NCI-H1436 (cell line): ENCODE measurements at regions not wholly inside any gene's neighbourhood (a gene's known extent, or its start where the extent isn't known, plus 50 kb on each side); places are given as distances from the start of the nearest gene placed in this dataset.

Experiments used
- DNase-seq: peaks from one replicate; lab custom pipeline; 2025; lab: John Stamatoyannopoulos, UW

DNA sequence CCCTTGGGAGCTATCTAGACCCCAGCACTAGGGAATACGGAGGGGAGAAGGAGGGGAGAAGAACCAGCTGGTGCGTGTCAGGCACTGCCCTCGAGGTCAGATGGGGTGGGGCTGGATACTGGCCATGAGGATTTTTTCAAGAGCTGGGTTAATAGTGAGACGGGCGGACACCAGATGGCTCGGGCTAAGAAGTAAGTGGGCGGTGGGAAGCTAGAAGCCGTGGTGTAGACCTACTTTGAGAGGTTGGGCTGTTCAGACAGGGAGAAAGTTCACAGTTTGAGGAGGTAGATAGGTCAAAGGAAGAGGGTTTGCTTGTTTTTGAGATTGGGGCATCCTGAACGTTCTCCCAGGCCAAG is 303.8 kb downstream of the SEC14L1 start:
- no peak for DNase-seq

DNA sequence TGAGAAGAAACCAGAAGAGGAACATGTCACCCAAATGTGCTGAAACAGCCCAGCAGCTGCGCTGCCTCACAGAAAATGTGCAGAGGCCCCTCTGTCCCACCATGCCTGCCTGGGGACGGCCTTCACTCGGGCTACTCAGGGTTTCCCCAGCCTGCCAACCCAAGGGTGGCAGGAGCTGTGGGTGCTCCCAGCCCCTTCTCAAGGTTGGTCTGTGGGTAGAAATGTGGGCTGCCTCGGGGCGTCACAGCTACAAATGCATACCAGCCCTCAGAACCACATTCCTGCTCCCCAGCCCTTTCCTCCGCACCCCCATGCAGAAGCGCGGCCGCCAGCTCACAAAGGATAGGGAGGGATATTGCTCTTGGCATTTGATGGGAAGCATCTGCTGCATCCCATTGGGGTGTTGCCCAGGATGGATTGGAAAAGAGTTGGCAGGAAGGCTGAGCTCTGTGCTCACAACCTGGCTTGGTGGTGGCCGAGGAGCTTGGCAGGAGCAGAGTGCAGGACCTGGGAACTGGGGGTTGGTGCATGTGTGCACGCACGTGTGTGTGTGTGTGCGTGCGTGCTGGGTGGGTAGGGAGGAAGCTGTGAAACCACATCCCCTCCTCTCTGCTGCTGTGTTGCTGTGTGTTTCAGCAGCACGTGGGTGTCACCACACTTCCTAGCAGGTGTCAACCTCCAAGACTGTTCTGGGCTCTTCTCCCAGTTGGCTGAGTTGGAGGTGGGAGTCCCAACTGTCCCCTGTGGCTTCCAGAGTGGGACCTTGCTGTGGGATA is 304.4 kb downstream of the SEC14L1 start:
- DNase-seq = no peak

DNA sequence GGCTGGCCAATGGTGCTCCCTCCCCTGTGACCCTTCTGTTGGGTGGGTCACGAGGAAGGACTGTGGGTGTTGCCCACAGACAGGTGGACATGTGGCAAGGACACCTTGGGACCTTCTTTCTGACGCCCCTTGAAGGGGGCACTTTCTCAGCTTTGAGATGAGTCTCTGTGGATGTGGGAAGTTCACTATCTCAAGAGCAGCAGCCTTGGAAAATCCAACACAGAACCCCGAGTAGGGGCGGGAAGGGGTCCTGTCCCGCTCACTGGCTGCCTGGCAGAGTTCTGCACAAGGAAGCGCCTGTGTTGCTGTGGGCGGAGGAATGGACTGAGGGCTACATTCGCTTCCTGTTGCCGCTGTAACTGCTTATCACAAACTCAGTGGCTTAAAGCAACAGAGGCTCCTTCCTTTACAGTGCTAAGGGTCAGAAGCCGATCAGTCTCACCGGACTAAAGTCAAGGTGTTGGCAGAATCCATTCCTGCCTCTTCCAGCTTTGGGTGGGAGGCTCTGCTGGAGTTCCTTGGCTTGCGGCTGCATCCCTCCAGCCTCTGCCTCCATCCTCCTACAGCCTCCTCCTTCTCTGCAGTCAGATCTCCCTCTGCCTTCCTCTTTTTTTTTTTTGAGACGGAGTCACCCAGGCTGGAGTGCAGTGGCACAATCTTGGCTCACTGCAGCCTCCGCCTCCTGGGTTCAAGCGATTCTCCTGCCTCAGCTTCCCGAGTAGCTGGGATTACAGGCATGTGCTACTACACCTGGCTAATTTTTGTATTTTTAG is 305.2 kb downstream of the SEC14L1 start:
- no peak for DNase-seq

DNA sequence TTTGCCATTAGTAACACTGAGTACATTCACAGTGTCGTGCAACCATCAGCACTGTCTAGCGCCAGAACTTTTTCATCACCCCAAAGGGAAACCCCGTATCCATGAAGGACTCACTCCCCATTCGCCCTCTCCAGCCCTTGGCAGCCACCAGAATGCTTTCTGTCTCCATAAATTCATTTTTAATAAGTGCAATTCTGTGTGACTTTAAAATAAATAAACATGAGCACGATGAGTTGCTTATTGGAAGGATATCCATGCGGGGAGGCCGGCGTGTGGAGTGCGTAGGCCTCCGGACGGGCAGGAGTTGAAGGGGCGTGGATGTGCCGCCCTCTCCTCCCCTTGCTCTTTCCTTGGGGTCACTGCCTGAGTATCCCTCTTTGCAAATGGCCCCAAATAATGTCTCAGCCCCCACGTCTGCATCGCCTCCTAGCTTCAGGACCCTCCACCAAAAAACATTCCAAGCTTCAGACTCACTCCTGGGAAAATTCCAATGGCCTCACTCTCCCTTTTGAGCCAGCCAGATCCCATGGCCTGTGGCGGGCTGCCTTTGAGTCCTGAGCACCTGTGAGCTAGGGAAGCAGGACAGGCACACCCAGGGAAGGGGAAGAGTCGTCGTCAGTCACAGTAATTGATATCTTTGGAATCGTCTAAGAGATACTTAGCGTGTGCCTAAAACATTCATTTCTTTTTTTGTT is 306.3 kb downstream of the SEC14L1 start:
- no peak for DNase-seq

DNA sequence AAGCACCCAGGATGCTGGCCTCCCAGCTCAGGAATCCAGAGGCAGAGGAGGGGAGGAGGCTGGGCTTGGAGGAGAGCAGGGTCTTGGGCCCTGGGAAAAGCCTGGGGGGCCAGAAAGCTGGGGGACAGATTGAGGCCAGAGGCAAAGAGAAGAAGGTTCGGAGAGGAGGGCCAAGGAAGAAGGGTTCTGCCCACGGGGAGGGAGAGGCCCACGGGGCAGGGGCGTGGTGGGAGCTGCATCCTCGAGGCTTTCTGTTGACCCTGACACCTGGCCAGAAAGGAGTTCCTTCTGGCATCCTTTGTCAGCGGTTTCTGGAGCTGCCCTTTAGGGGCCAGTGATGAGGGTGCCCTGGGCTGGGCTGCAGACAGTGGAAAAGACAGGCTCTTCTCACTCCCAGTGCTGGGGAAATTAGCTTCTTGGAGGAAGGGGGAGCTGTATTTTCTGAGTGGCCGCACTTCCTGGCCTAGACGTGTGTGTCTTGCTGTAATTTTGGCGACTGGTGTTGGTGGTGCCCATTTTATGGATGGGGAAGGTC is 308.7 kb downstream of the SEC14L1 start:
- no peak for DNase-seq

DNA sequence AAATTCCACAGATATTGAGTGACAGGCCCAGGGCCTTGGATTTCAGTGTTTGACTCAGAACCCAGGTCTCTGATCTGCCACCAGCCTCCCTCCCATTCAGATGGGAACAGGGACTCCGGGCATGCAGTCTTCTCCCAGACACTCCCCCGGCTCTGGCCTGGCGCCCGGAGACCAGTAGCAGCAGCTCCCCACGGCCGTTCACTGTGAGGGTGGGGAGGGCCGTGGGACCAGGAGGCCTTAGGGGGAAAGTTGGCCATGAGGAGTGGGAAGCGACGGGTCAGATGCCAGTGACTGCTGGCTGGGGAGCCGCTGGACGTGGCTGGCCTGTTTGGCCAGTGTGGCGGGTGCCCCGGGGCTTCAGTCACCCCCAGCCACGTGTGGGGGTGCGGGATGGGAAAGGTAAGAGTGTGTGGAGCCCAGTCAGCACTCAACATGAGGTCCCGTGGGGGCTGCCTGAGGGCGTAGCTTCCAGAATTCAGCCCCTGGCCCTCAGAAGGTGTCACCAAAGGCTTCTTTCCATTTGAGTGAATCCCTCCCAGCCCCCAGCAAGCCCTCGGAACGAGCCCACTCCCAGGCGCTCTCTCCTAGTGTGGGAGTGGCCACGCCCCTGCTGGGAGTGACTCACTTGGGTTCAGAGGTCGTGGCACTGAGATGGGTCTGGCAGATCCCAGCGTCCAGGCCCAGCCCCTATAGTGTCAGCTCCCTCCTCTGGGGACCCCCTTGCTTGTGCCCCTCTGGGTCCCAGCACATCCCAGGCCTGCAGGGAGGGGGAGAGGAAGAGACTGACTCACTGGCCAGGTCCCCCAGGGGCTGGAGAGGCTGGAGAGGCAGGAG is 309.4 kb downstream of the SEC14L1 start:
- DNase-seq = no peak

DNA sequence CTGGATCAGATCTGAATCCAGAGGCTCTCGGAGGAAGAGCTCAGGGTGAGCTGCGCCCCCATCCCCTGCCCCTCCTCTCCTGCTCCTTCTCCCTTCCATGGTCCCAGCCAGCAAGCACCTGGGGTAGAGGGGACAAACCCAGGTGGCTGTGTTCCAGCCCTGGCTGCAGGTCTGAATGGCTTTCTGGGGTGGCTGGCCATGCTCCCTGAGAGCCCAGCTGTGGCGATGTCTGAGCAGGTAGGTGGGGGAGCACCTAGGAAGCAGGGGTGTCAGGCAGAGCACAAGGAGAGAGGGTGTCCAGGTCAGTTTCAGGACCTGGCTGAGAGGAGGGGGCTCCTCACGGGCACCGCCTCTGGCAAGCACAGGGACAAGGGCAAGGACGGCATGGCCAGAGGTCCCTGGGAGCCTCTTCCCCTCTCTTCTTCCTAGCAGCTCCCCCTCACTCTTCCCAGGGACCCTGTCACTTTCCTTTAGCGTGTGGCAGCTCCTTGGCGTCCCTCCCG is 310.0 kb downstream of the SEC14L1 start:
- DNase-seq = no peak

DNA sequence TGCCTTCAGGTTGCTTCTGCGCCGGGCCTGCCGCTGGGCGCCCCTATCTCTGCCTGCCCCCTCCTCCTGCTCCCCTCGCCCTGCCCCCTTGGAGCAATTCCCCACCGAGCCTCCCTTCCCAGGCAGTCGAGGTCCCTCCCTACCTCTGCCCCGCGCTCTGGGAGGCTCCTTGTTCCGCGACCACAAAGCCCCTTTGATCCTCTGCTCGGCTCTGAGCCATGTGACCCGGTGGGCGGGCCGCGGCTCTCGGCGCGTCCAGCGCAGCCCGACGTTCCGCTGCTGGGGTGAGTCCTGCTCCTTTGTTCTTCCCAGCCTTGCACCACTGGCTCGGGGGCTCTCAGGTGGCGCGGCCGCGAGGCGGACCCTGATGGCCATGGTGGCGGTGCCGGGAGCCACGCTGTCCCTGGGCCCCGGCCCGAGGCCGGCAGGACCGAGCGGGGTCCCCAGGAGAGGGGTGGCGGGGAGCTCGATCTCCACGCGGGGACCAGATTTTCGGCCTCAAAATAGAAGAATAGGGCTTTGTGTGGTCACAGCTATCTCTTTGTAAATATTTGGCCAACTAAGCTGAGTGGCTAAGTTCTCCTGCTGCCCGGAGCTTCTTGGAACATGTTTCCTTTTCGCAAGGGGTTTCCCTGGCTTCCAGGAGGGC is 310.6 kb downstream of the SEC14L1 start:
- DNase-seq = peak; percentile 74

DNA sequence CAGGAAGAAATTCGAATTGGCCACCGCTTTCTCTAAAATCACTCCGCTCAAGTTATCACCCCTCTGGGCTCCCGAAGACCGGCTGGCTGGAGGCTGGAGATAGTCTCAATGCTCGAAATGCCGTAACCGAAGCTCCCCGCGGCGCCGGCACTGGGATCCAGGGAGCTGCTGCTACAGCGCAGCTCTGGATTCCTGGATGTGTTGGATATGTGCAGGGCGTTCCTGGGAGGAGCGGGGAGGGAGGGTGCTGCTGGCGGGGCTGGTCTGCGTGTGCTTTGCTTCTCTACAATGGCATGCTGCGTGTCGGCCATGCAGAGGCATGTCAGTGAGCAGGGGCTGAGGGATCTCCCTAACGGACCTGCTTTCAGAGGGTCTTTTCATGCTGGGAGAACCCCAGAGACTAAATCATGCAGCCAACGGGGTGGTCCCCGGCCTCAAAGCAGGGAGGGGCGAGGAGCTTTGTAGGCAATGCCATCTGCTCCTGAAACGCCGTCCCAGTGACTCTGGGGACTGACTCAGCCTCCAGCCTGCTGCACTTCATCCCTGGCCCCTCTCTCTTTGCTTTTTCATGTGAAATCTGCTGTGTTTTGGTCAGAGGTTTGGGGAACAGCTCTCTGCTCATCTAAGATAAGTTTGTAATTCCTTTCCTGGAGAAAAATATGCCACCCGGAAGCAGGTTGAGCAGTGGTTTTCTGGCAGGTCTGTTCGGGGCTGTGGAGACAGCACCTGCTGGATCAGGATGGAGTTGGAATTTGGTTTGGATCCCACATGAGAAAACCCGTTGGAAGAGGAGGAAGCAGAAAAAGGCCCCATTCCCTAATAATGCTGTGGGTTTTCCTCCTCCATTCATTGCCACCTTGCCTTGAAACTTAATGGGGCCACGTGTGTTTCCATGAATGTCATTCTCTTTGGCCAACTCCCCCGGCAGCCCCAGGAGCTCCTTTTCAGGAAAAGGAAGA is 311.4 kb downstream of the SEC14L1 start:
- no peak for DNase-seq

DNA sequence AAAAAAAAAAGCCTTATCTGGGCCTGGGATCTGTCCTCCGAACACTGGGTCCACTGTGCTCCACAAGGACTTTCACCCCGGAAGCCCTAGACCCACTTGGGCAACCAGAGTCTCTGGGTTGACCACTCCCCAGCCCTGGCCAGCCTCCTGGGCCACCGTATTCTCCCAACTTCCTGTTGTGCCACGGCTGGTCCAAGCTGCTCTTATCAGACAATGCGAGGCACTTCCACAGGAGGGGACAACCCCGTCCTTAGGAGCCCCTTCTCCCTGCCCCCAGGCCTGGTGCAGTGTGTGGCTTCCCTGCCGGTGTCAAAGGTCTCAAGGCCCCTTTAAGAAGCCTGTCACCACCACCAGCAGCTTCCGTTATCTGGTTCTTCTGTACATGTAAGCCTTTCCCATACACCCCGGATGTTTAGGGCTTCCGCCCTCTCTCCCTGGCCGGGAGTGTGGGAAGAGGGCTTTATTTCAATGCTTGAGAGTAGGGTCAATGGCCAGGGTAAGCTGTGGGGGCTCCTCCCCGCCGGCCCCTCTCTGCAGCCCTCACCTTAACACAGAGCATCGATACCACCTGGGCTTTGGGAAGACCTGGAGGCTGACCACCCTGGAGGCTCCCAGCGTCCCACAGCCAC is 313.0 kb downstream of the SEC14L1 start:
- no peak for DNase-seq

DNA sequence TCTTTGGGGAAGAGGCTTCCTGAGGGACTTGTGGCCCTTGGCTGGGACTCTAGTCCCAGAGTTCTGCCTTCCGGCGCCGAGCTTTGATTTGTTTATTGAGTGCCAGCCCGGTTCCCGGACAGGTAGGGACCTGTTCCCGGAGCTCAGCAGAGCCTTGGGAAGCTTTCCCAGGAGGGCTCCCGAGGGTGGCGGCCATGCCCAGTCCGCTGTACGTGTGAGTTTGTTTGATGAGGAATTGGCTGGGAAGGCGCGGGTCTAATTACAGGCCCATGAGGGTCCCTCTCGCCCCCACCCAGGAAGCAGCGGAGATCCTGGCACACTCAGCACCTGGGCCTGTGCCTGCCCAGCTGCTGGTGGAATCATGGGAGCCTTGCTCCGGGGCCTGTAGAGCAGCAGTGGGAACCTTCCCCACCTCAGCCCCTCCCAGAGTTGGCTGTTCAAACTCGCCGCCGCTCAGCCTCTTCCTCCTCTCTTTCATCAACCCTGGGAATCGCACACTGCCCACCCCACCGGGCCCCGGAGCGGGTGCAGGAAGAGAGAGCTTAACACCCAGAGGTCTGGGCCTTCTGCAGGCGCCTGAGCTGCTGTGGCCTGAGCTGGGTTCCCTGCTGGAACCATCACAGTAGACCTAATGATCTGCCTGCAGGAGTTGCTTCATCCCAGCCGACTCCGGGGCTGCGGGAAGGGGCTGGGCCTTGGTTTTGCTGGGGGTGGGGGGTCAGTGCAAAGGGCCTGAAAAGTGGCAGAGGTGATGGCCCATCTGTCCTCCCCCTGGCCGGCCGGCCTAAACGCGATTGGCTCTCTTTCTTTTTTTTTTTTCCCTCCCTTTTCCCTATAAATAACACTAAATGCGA is 313.7 kb downstream of the SEC14L1 start:
- DNase-seq = no peak

DNA sequence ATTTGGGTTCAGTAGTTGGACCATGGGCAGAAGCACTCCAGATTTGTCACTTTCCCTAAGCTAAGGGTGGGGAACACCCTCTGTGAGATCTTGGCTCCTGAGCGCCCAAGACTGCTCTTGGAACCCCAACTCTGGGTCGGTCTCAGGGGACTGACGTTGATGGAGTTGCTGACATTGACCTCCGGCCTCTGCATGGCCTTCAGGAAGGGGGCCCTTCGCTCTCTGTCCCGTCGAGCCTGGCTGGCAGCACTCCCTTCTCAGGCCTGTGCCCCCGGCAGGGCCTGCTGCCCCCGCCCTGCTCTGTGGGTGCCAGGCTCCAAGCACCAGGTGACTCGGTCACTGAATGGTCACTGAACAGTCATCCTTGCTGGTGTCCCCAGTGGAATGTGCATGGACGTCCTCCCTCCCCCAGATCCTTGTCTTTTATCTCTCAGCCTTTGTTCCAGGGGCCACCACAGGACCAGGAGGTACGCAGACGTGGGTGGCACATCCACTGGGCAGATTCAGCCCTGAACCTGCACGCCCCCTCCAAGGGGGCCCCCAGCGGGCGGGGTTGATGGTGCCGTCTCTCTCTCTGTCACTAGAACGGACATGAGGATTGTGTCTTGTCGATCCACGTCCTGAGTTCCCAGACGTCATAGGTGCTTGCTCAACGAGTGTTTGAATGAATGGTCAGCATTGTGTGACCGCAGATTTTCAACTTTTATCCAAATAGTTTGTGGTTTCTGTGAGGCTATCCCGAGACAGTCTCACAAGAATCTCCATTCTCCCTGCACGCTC is 314.5 kb downstream of the SEC14L1 start:
- no peak for DNase-seq

DNA sequence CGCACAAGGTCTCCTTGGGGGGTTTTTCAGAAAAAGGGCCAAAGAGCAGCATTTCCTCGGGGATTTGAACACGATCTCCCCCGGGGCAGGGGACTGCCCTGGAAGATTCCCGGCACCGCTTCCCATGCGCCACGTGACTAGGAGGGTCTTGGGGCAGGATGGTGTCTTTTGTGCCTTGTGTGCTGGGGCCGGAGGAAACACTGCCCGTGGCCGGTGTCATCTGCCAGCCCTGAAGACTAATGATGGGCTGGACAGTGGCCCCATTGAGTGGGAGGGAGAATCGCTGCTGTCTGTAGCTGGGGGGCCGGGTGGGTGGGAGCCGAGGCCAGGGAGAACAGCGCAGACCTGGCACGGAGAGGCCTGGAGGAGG is 315.1 kb downstream of the SEC14L1 start:
- no peak for DNase-seq

DNA sequence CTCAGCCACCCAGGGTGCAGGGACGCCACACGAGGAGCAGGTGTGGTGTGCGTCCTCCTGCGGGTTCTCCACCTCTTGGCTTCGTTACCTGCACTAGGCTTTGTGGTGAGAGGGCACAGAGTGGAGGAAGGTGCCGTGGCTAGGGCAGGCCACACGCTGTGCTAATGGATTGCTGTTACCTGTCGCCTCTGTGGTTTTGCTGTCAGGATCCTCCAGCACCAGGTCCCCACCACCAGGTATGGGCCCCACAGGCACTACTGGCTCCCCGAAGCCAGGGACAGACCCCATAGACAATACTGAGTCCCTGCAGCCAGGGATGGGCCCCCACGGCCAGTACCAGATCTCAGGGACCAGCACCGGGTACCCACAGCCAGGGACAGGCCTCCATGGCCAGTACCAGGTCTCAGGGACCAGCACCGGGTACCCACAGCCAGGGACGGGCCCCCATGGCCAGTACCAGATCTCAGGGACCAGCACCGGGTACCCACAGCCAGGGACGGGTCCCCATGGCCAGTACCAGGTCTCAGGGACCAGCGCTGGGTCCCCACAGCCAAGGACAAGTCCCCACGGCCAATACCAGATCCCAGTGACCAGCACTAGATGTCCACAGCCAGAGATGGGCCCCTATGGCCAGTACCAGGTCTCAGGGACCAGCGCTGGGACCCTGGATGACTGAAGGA is 315.6 kb downstream of the SEC14L1 start:
- no peak for DNase-seq

DNA sequence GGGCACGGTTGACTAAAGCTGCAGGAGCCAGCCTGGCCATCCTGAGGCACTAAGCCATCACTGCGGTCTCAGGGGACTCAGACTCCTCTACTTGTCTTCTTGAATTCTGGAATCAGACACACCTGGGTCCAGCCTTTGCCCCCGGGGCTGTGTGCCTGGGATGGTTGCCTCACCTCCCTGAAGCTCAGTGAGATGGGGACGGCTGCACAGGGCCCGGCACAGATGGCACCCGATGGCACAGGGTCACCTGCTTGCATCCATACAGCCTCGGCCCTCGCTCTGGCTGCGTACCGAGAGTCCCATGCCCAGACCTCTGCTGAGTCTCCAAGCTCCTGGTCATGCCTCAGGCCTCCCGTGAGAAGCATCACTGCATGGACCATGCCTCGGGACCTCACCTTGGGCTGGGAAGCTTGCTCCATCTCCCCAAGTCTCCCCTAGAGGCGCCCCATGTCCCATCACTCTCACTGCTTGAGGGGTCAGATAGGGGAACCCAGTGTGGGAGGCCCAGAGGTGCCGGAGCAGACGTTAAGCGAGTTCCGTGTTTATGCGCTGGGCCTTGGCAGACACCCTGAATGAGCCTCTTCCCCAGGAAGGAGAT is 316.3 kb downstream of the SEC14L1 start:
- no peak for DNase-seq

DNA sequence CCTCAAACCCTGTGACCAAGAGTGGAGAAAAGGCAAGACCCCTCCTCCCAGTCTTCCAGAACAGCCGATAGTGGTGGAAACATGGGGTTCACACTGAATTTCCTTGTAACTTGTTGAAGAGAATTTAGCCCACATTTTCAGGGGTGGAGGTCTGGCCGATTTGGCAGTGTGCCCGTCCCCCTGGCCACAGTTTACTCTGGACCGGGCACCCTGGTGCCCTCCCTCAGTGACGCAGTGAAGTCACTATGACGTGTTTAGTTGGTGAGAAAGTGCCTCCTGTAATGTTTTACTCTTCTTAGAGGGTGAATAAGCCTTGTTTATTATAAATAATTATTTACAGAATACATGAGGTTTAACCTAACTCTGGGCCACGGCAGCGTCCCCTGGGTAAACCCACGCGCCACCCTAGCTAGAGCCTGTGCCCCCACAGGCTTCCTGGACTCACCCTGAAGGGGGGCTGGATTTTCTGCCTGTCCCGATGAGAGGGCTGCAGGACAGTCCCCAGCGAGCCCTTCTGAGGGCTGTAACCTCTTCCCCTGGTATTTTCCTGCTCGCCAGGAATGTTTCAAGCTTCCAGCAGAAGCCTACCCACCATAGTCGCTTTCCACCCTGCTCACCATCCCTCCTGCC is 316.9 kb downstream of the SEC14L1 start:
- no peak for DNase-seq
